SK-N-SH treated with all-trans-retinoic acid at 6 μM for 48 hours (cell line): ENCODE measurements at regions not wholly inside any gene's neighbourhood (a gene's known extent, or its start where the extent isn't known, plus 50 kb on each side); places are given as distances from the start of the nearest gene placed in this dataset.

ENCODE experiments used
- ARNTL ChIP-seq: fragments of 450-650 bp; formaldehyde crosslinking; IDR thresholded peaks from 2 replicates; pipeline ENCODE4 v1.5.0; 2020; ENCODE audit warnings: low read depth, mild to moderate bottlenecking, moderate library complexity, borderline replicate concordance
- CSDC2 ChIP-seq: fragments of 250-450 bp; sonication (Bioruptor Pico); IDR thresholded peaks from 2 replicates; pipeline ENCODE4 v1.5.0; 2020; ENCODE audit warnings: mild to moderate bottlenecking, moderate library complexity
- ESRRG ChIP-seq: fragments of 250-450 bp; sonication (Bioruptor Pico); IDR thresholded peaks from 2 replicates; pipeline ENCODE4 v1.6.1; 2021; ENCODE audit warnings: mild to moderate bottlenecking
- ISL1 ChIP-seq: fragments of 250-450 bp; sonication (Bioruptor Pico); IDR thresholded peaks from 2 replicates; pipeline ENCODE4 v2.1.2; 2022; ENCODE audit warnings: mild to moderate bottlenecking, moderate library complexity
- OSR1 ChIP-seq: fragments of 250-450 bp; sonication (Bioruptor Pico); IDR thresholded peaks from 2 replicates; pipeline ENCODE4 v1.8.0; 2022; ENCODE audit warnings: moderate library complexity, mild to moderate bottlenecking, inconsistent platforms
- PPARA ChIP-seq: fragments of 250-450 bp; sonication (Bioruptor Pico); IDR thresholded peaks from 2 replicates; pipeline ENCODE4 v1.5.0; 2020; ENCODE audit warnings: mild to moderate bottlenecking, borderline replicate concordance
- RARB ChIP-seq: fragments of 250-450 bp; sonication (Bioruptor Pico); IDR thresholded peaks from 2 replicates; pipeline ENCODE4 v1.8.0; 2021; ENCODE audit warnings: mild to moderate bottlenecking, moderate library complexity
- TCF4 ChIP-seq: fragments of 250-450 bp; sonication (Bioruptor Pico); IDR thresholded peaks from 2 replicates; pipeline ENCODE4 v1.8.0; 2021; ENCODE audit warnings: mild to moderate bottlenecking, moderate library complexity, borderline replicate concordance
- ZC3H10 ChIP-seq: fragments of 250-450 bp; sonication (Bioruptor Pico); IDR thresholded peaks from 2 replicates; pipeline ENCODE4 v1.5.1; 2021; ENCODE audit warnings: mild to moderate bottlenecking, moderate library complexity
- ZFP30 ChIP-seq: fragments of 450-650 bp; formaldehyde crosslinking; IDR thresholded peaks from 2 replicates; pipeline ENCODE4 v1.5.0; 2022; ENCODE audit warnings: mild to moderate bottlenecking, moderate library complexity
- ZNF70 ChIP-seq: fragments of 450-650 bp; formaldehyde crosslinking; IDR thresholded peaks from 2 replicates; pipeline ENCODE4 v1.5.0; 2020; ENCODE audit warnings: mild to moderate bottlenecking, moderate library complexity
- ZNF8 ChIP-seq: fragments of 450-650 bp; formaldehyde crosslinking; IDR thresholded peaks from 2 replicates; pipeline ENCODE4 v1.5.0; 2020; ENCODE audit warnings: mild to moderate bottlenecking, moderate library complexity
- TF ChIP-seq, protein P1 (sequence below): fragments of 250-450 bp; sonication (Bioruptor Pico); IDR thresholded peaks from 2 replicates; pipeline ENCODE4 v1.8.0; 2020; ENCODE audit warnings: mild to moderate bottlenecking, moderate library complexity, borderline replicate concordance
- TF ChIP-seq, protein P2 (sequence below): fragments of 250-450 bp; sonication (Bioruptor Pico); IDR thresholded peaks from 2 replicates; pipeline ENCODE4 v1.5.1; 2021; ENCODE audit warnings: mild to moderate bottlenecking, moderate library complexity

DNA sequence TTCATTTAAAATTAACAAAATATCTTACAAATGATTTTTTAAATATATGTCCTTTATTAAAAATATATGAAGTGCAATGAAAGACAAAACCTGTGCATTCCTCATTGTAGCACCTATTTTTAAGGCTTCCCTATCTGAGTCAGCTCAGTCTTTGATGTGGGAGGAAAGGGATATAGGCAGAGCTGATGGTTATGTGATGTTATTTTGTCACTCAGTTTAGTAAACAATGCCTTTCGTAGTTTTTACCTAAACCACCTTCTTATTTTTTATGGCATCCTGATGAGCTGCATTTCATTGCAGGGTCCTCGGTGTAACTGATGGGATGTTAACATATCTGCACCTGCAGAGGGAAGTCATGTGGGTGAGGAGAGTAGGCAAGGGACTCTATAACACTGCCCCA lies 58.9 kb upstream of the FRMD6 start:
- TF ChIP-seq RARB (CRISPR knock-in tag) (no peak), ZFP30 (CRISPR knock-in tag) (no peak), PPARA (CRISPR knock-in tag) (no peak), ISL1 (CRISPR knock-in tag) (no peak), ZNF8 (CRISPR knock-in tag) (no peak), ESRRG (CRISPR knock-in tag) (no peak), TCF4 (CRISPR knock-in tag) (no peak), ARNTL (CRISPR knock-in tag) (no peak), ZC3H10 (CRISPR knock-in tag) (no peak), ZNF70 (no peak), OSR1 (CRISPR knock-in tag) (no peak), CSDC2 (CRISPR knock-in tag) (no peak)
- TF ChIP-seq, protein P1, sequence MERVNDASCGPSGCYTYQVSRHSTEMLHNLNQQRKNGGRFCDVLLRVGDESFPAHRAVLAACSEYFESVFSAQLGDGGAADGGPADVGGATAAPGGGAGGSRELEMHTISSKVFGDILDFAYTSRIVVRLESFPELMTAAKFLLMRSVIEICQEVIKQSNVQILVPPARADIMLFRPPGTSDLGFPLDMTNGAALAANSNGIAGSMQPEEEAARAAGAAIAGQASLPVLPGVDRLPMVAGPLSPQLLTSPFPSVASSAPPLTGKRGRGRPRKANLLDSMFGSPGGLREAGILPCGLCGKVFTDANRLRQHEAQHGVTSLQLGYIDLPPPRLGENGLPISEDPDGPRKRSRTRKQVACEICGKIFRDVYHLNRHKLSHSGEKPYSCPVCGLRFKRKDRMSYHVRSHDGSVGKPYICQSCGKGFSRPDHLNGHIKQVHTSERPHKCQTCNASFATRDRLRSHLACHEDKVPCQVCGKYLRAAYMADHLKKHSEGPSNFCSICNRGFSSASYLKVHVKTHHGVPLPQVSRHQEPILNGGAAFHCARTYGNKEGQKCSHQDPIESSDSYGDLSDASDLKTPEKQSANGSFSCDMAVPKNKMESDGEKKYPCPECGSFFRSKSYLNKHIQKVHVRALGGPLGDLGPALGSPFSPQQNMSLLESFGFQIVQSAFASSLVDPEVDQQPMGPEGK: no peak
- TF ChIP-seq, protein P2, sequence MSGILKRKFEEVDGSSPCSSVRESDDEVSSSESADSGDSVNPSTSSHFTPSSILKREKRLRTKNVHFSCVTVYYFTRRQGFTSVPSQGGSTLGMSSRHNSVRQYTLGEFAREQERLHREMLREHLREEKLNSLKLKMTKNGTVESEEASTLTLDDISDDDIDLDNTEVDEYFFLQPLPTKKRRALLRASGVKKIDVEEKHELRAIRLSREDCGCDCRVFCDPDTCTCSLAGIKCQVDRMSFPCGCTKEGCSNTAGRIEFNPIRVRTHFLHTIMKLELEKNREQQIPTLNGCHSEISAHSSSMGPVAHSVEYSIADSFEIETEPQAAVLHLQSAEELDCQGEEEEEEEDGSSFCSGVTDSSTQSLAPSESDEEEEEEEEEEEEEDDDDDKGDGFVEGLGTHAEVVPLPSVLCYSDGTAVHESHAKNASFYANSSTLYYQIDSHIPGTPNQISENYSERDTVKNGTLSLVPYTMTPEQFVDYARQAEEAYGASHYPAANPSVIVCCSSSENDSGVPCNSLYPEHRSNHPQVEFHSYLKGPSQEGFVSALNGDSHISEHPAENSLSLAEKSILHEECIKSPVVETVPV (CRISPR knock-in tag): no peak
